GM12878 (cell line): ENCODE measurements at regions not wholly inside any gene's neighbourhood (a gene's known extent, or its start where the extent isn't known, plus 50 kb on each side); places are given as distances from the start of the nearest gene placed in this dataset.

ENCODE experiments used
- ATAC-seq: fragments of 200-7000 bp; cut with Tn5 transposase; 3 replicates; pipeline ENCODE4 v1.9.1; 2020; ENCODE audit warnings: mild to moderate bottlenecking, moderate library complexity
- BruUV-seq: library from RNA; stranded (reverse); fragments of 400-500 nt; replicated peaks from 2 replicates; lab custom pipeline; 2021; lab: Mats Ljungman, UMichigan
- CTCF ChIA-PET: fragments of 300-600 bp; sonication (Branson Sonifier 250); formaldehyde crosslinking; extraction: SDS; loops from one replicate; lab custom pipeline; 2021; ENCODE audit warnings: inconsistent platforms; lab: Yijun Ruan, JAX
- POLR2A ChIA-PET: fragments of 350-600 bp; formaldehyde crosslinking; extraction: SDS; loops from one replicate; lab custom pipeline; 2021; ENCODE audit warnings: inconsistent platforms; lab: Charles Lee
- RAD21 ChIA-PET: fragments of 300-600 bp; sonication (Branson Sonifier 250); formaldehyde crosslinking; loops from one replicate; lab custom pipeline; 2023; ENCODE audit warnings: antibody characterized with exemption; ENCODE audit not compliant: unreplicated experiment; lab: Charles Lee
- SMC1A ChIA-PET: fragments of 300-600 bp; sonication (Branson Sonifier 250); formaldehyde crosslinking; loops from one replicate; lab custom pipeline; 2023; ENCODE audit not compliant: unreplicated experiment, uncharacterized antibody; lab: Charles Lee
- DNase-seq: peaks from one replicate; pipeline ENCODE4 v3.0.0-alpha.2; 2011; ENCODE audit warnings: low read depth, low spot score
- FAIRE-seq: peaks from 3 replicates; lab custom pipeline; 2011; peaks lifted over from hg19 to GRCh38; lab: Jason Lieb, UNC
- H2AFZ ChIP-seq: 2 replicates; pipeline ENCODE4 v1.6.0; 2011; ENCODE audit warnings: low read depth, low read length, control low read depth; ENCODE audit not compliant: control insufficient read depth
- H3K27ac ChIP-seq: 2 replicates; pipeline ENCODE4 v1.5.1; 2011; ENCODE audit warnings: control low read depth; ENCODE audit not compliant: control insufficient read depth, insufficient read depth
- H3K27me3 ChIP-seq, 2 experiments: replicated peaks in 1 of 2; 2 replicates each; pipeline versions ENCODE4 v1.6.0 to v1.6.1; 2011; ENCODE audit warnings: low read length in 1 of 2; ENCODE audit not compliant: control insufficient read depth in 2 of 2, insufficient read depth in 2 of 2
- H3K36me3 ChIP-seq, 2 experiments: 2 replicates each; pipeline ENCODE4 v1.5.1; 2011; ENCODE audit warnings: low read length in 1 of 2; ENCODE audit not compliant: control insufficient read depth in 2 of 2, insufficient read depth in 2 of 2
- H3K4me1 ChIP-seq: 2 replicates; pipeline ENCODE4 v1.6.1; 2011; ENCODE audit warnings: mild to moderate bottlenecking, low read length, moderate library complexity, mixed read lengths; ENCODE audit not compliant: control insufficient read depth, insufficient read depth
- H3K4me2 ChIP-seq: 2 replicates; pipeline ENCODE4 v1.6.0; 2011; ENCODE audit warnings: control low read depth; ENCODE audit not compliant: control insufficient read depth, insufficient read depth
- H3K4me3 ChIP-seq: fragments of 200-600 bp; sonication (generic); 2 replicates; pipeline ENCODE4 v1.5.1; 2016
- H3K79me2 ChIP-seq: 2 replicates; pipeline ENCODE4 v1.6.0; 2011; ENCODE audit warnings: low read length; ENCODE audit not compliant: control insufficient read depth, insufficient read depth
- H3K9ac ChIP-seq: 2 replicates; pipeline ENCODE4 v1.8.0; 2011; ENCODE audit warnings: low read length, control low read depth, mixed read lengths; ENCODE audit not compliant: control insufficient read depth, insufficient read depth
- H3K9me3 ChIP-seq: replicated peaks from 3 replicates; pipeline ENCODE4 v1.5.1; 2011; ENCODE audit warnings: mild to moderate bottlenecking, low read length; ENCODE audit not compliant: control insufficient read depth, insufficient read depth
- H4K20me1 ChIP-seq: 2 replicates; pipeline ENCODE4 v1.6.0; 2011; ENCODE audit not compliant: control insufficient read depth, insufficient read depth
- ASH2L ChIP-seq: fragments of 300-600, 200-600 bp; sonication (generic); IDR thresholded peaks from 2 replicates; pipeline ENCODE4 v1.6.1; 2017; ENCODE audit warnings: low read depth, mild to moderate bottlenecking, borderline replicate concordance
- ATF2 ChIP-seq: IDR thresholded peaks from 2 replicates; pipeline ENCODE4 v1.6.1; 2012; ENCODE audit warnings: low read length, inconsistent platforms
- CBFB ChIP-seq: IDR thresholded peaks from 2 replicates; pipeline ENCODE4 v1.6.1; 2016; ENCODE audit warnings: antibody characterized with exemption, low read depth
- HSF1 ChIP-seq: fragments of 150-350 bp; IDR thresholded peaks from 2 replicates; pipeline ENCODE4 v1.6.1; 2014; ENCODE audit warnings: mild to moderate bottlenecking, low read depth, low read length
- IRF4 ChIP-seq: IDR thresholded peaks from 2 replicates; pipeline ENCODE4 v1.6.1; 2011; ENCODE audit warnings: low read depth, low read length
- IRF5 ChIP-seq: fragments of 450-650 bp; IDR thresholded peaks from 2 replicates; pipeline ENCODE4 v1.6.1; 2017; ENCODE audit warnings: borderline replicate concordance
- MAX ChIP-seq: IDR thresholded peaks from 2 replicates; pipeline ENCODE4 v1.6.1; 2012; ENCODE audit warnings: low read depth, low read length, improper control_type of control experiment
- MXI1 ChIP-seq: fragments of 150-350 bp; IDR thresholded peaks from 2 replicates; pipeline ENCODE4 v1.6.1; 2011; ENCODE audit warnings: low read depth, mild to moderate bottlenecking, inconsistent platforms, low read length, improper control_type of control experiment
- RAD51 ChIP-seq: fragments of 450-650 bp; IDR thresholded peaks from 2 replicates; pipeline ENCODE4 v1.6.1; 2016; ENCODE audit warnings: moderate library complexity, mild to moderate bottlenecking, inconsistent platforms
- STAT1 ChIP-seq: fragments of 450-650 bp; conservative IDR thresholded peaks from 2 replicates; pipeline ENCODE4 v1.6.1; 2014; ENCODE audit warnings: antibody characterized with exemption, mild to moderate bottlenecking
- YBX1 ChIP-seq: fragments of 450-650 bp; IDR thresholded peaks from 2 replicates; pipeline ENCODE4 v1.6.1; 2016; ENCODE audit warnings: antibody characterized with exemption
- WGBS: methylation state at CpG from one replicate; pipeline ENCODE4 v1.1.6; 2016; ENCODE audit warnings: low lambda C conversion rate; ENCODE audit not compliant: insufficient replicate concordance, insufficient coverage; ENCODE audit errors: missing lambda C conversion rate; 5-methylcytosine and 5-hydroxymethylcytosine counted together
- in situ Hi-C: fragments of 300-500 bp; cut with MboI; formaldehyde crosslinking; loops from 9 replicates; pipeline ENCODE4 v1.14.3; 2018; ENCODE audit warnings: mixed read lengths
- intact Hi-C: fragments of 100-400 bp; cut with micrococcal nuclease; formaldehyde crosslinking; loops from one replicate; pipeline ENCODE4 v1.14.2; 2022; ENCODE audit not compliant: unreplicated experiment

- Histone ChIP-seq H3K9me3 (no peaks in the 10 kb centered on the region), H3K36me3 (no peaks in the 10 kb centered on the region), H3K9ac (no peak overlapping the region), H3K4me1 (no peaks in the 10 kb centered on the region), H2AFZ (no peak overlapping the region), H3K27me3 (no peaks in the 10 kb centered on the region), H3K4me2 (no peak overlapping the region), H3K79me2 (no peaks in the 10 kb centered on the region), H3K4me3 (no peak overlapping the region), H3K27ac (no peak overlapping the region), H4K20me1 (no peaks in the 10 kb centered on the region)
- SMC1A ChIA-PET, result no interaction called here
- CTCF ChIA-PET, result no interaction called here
- RAD21 ChIA-PET, result no interaction called here
- in situ Hi-C loops, result no loop called here
- no peak for FAIRE-seq
- POLR2A ChIA-PET, result no interaction called here
- intact Hi-C loops, result no loop called here
- DNase-seq, result no peak
- TF ChIP-seq RAD51, result no peak
- no TSS peak for BruUV-seq
- no peak for ATAC-seq
Observed at GRCh38 chr2:151118269-151118668, 143.4 kb downstream of the RBM43 start.

GRCh38 chr2:151114874-151115273 is 146.8 kb downstream of the RBM43 start:
- Histone ChIP-seq H3K79me2 (no peaks in the 10 kb centered on the region), H3K9ac (no peak overlapping the region), H3K4me1 (no peaks in the 10 kb centered on the region), H3K27ac (no peak overlapping the region), H3K4me3 (no peak overlapping the region), H2AFZ (no peak overlapping the region), H3K4me2 (no peak overlapping the region), H4K20me1 (no peaks in the 10 kb centered on the region), H3K36me3 (no peaks in the 10 kb centered on the region), H3K27me3 (no peaks in the 10 kb centered on the region), H3K9me3 (no peaks in the 10 kb centered on the region)
- RAD21 ChIA-PET, result no interaction called here
- SMC1A ChIA-PET, result no interaction called here
- DNase-seq (no peak), FAIRE-seq (no peak), ATAC-seq (no peak)
- 33% methylated on average over 3 of the region's 3 CpGs for WGBS
- intact Hi-C loops (no loop called here), in situ Hi-C loops (no loop called here)
- no TSS peak for BruUV-seq
- TF ChIP-seq CBFB, result no peak
- TF ChIP-seq YBX1, result no peak
- TF ChIP-seq STAT1, result no peak
- no peak for TF ChIP-seq IRF4
- no peak for TF ChIP-seq ASH2L
- TF ChIP-seq MXI1, result no peak
- TF ChIP-seq HSF1, result no peak
- no peak for TF ChIP-seq ATF2
- TF ChIP-seq MAX, result no peak
- no peak for TF ChIP-seq IRF5
- CTCF ChIA-PET, result no interaction called here
- POLR2A ChIA-PET, result no interaction called here
